GM18505 (cell line): ENCODE measurements at regions not wholly inside any gene's neighbourhood (a gene's known extent, or its start where the extent isn't known, plus 50 kb on each side); places are given as distances from the start of the nearest gene placed in this dataset.

ENCODE experiments used
- ATAC-seq: cut with Tn5 transposase; IDR thresholded peaks from one replicate; pipeline ENCODE4 v1.9.1; 2021; ENCODE audit not compliant: unreplicated experiment
- POLR2A ChIP-seq: IDR thresholded peaks from 4 replicates; pipeline ENCODE4 v1.6.1; 2011; ENCODE audit warnings: borderline replicate concordance; ENCODE audit not compliant: insufficient read depth, insufficient read length; ENCODE audit errors: extremely low read depth

DNA sequence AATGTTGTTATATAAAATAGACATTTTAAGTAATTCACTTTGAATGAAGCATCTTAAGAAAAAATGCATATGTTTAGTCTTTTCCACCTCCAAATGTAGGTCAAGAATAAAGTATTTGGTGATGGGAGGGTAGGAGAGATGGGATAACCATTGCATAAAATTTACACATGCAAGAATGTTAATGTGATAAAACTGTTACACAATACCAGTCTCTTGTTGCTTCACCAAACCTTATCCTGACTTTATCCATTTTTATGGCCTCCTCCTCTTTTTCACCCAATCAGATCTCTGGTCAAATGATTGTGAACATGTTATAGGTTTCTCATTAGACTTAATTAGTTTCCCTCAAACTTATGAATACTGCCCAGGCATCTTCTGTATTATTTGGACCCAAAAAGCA lies 994.5 kb upstream of the FLRT2 start:
- TF ChIP-seq POLR2A, result no peak
- no peak for ATAC-seq

DNA sequence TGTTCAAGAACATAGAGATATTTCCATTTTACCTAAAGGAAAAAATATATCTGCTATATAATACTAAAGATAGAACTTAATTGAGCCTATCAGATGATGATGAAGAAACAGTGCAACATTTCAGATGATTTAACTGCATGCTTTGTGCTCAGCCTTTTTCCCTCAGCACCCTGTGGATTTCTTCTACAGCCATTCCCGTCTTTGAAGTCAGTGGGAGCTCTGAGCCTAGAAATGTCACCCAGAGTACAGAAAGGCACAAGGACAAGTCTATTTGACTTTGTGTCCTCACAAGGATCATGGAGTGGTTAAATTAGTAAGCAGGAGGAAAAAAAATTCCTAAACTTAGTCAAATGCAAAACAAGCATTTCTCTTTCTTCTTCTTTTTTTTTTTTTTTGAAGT lies 994.0 kb upstream of the FLRT2 start:
- TF ChIP-seq POLR2A, result no peak
- no peak for ATAC-seq

DNA sequence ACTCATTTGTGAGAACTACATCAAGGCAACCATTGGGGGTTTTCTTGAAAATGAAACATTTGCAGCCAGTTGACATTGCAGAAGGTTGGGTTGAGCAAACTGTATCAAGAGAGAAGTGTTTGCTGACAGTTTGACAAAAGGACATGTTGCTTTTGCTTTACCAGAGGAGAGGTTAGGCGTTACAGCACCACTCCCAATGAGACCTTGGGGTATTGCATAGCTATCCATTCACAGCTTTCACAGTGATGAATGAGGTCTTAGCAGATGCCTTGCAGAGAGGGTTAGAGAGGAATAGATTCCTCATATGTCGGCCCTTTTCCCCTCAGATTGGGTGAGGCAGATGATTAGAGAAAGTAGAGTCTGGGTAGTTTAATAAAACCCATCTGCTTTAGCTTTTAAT lies 988.9 kb upstream of the FLRT2 start:
- no peak for TF ChIP-seq POLR2A
- ATAC-seq, result no peak

DNA sequence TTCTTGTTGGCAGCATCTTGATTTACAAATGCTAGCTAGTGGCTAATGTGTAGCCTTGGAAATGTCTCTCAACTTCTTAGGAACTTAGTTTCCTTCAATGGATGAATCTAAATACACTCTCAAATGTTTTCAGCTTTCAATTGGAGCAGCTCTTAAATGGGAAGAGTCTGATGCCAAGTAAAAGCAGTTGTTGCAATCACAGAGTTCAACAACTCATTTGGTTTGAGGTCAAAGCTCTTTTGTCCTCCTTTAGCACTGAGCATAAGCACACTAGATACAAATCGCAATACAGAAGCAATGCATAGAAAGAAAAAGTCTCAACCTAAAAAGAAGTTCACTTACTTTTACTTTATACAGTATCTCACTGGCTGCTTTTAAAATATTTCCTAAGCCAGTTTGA lies 986.1 kb upstream of the FLRT2 start:
- ATAC-seq, result no peak
- no peak for TF ChIP-seq POLR2A

DNA sequence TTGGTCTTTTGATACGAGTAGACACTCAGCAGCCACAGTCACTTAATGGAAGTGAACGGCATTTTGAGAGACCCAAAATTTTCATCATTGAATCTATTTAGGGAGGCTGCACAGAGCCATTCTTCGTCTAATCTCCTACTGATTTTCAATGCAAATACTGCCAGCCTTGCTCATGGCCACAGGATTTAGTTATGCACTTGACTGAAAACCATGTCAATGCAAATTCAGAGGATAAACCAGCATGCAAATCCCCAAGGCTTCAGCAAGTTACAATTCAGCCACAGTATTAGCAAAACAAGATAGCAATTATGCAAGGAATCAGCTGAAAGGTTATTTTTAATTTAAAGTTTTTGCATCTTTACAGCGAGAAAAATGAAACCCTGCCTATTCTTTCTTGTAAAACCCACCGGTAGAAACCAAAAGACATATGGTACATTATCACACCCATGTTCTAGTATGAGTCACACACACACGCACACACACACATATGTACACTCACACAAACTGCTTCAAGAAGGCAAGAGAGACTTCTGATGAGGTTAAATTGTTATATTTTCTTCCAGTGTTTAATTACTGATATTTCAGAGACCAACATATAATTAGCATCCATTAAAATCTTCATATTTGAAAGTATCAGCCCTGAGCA lies 985.3 kb upstream of the FLRT2 start:
- TF ChIP-seq POLR2A, result no peak
- no peak for ATAC-seq

DNA sequence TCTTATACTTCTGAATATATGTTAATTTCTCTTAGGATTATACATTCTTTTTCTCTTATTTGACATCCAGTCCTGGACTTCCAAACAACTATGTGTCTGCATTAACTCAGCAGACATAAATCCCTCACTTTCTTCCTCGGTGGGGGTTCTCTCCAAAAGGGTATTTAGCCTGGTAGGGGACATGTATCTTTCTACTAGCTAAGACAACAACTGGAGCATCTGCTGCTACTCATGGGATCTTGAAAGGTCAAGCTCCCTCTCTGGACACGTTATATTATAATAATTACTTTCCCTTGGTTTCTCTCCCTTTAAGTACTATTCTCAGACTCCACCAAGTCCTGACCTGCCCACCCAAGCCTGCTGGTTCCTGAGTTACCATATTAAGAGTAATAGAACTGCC lies 983.7 kb upstream of the FLRT2 start:
- TF ChIP-seq POLR2A, result no peak
- ATAC-seq, result no peak

DNA sequence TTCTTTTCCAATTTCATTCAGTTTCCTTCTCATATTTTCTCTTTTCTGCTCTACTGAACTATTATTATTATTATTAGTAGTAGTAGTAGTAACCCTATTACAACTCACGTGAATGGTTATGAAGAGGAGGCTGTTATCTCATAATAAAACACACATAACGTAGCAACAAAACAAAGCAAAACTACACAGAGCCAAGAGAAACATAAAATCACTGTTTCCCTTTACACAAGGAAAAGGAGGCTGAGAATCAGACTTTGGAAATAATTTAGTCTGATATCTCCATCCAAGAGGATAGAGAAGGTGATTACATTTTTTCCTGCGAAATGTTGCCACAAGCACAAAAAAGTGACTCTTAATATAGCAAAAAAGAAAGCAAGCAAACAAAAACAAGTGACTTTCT lies 975.8 kb upstream of the FLRT2 start:
- TF ChIP-seq POLR2A, result no peak
- ATAC-seq, result no peak

DNA sequence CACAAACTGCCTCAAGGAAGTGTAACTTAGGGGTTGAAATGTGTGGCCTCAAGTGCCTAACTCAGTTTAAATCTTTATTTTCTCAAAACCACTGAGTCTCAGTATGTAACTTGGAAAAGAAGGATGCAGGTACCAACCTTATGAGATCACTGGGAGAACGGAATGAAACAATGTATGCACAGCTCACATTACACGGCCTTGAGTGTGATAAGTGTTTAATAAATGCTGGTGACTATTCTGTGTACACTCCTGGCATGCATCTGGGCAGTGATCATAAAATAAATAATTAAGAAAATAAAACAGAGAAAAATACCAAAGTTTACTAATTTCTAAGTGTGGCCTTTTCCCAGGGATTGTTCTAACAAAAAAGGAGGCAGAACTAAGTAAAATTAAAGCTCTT lies 974.5 kb upstream of the FLRT2 start:
- no peak for TF ChIP-seq POLR2A
- ATAC-seq, result no peak

DNA sequence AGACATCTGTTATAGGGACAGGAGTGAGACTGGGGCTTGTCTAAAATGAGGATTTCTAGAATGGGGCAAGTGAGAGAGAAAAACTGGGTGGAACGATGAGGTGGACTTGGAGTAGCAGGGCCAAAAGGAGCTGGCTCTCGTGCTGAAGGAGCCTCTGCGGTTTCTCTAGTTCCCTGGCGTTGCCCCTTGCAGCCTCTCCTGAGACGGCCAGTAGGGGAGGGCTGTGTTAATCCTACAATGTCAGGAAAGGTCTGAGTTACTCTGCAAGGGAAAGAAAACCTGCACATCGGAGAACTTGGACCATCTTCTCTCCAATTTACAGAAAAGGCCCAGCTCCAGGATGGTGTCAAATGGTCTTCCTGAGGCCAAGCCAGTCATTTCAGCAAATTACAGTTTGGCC lies 963.8 kb upstream of the FLRT2 start:
- TF ChIP-seq POLR2A, result no peak
- ATAC-seq, result no peak

DNA sequence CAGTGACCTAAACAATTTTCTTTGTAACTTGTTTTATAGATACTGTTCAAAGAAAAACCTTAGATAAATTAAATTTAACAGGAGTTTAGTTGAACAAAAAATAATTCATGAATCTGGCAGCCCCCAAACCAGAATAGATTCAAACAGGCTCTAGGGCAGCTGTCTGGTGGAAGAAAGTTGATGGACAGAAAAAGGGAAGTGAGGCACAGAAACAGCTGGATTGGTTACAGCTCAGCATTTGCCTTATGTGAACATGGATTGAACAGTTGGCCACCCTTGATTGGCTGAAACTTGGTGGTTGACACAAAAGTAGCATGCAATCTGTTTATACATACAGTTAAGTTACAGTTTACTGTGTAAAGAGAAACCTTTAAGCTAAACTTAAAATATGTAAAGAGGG lies 954.3 kb upstream of the FLRT2 start:
- no peak for ATAC-seq

DNA sequence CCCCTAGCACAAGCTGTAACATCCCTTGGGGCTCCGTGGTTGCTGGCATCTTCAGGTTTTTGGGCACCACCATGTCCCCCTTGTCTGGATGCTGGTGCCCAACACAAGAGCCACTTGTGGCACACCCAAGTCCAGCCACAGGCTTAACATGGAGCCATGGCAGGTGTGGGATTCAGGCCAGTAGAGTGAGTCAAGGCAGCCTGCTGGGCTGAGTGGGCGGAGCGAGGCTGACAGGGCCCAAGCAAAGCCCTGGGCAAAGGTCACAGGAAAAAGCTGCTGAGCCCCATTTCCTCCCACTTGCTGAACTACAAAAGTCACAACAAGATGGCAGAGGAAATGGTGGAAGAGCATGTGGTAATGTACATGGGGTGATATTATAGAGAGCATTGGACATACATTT lies 950.7 kb upstream of the FLRT2 start:
- no peak for TF ChIP-seq POLR2A
- no peak for ATAC-seq

More for the DNA sequence above, 954.3 kb upstream of the FLRT2 start:
- no peak for TF ChIP-seq POLR2A

DNA sequence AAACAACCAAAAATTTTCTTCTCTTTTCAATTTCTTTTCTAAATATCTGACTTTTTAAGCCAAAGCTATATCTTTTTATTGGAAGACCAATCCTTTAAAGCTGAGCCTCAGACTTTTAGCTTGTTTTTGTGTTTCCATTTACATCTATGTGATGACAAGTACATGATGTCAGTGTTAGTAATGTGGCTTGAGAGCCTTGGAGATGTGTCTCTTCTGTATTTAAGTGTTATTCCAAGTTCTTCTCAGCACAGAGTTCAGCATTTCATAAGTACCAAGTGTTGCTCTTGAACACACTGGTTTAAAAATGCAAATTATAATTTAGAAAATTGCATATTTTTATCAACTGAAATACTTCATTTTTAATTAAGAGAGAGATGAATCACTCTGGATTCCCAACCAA lies 948.9 kb upstream of the FLRT2 start:
- TF ChIP-seq POLR2A, result no peak
- no peak for ATAC-seq

DNA sequence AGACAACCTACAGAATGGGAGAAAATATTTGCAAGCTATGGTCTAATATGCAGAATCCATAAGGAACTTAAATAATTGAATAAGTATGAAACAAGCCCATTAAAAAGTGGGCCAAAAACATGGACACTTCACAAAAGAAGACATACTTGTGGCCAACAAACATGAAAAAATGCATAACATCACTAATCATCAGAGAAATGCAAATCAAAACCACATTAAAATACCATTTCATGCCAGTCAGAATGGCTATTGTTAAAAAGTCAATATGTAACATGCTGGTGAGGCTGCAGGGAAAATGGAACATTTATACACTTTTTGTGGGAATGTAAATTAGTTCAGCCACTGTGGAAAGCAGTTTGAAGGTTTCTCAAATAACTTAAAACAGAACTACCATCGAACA lies 945.4 kb upstream of the FLRT2 start:
- no peak for TF ChIP-seq POLR2A
- no peak for ATAC-seq

DNA sequence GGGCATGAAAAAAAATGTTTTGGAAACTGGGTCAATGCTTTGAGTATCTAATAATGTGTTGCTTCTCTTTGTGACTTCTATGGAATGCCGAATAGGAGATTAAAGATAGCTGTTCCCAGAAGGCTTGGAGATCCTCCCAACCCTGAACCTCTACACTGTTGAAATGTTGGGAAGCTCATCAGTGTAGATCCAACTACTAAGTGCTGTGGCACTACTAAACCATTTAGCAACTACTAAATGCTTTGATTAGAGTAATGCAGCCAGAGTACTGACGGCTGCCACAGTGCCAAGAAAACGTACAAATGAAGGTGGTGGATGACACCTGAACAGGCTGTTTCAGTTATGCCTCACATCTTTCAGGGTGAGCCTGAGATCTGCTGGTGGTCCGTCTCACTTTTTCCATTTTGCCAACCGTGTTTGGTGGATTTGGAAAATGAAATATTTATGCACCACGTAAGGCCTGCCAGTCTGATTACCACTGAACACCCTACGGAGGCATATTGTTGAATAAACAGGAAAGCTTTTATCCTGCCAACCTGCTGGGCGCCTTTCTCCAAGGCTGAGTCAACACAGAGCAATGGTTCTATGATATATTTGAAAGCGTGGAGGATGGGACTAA lies 938.0 kb upstream of the FLRT2 start:
- no peak for TF ChIP-seq POLR2A
- ATAC-seq, result no peak

DNA sequence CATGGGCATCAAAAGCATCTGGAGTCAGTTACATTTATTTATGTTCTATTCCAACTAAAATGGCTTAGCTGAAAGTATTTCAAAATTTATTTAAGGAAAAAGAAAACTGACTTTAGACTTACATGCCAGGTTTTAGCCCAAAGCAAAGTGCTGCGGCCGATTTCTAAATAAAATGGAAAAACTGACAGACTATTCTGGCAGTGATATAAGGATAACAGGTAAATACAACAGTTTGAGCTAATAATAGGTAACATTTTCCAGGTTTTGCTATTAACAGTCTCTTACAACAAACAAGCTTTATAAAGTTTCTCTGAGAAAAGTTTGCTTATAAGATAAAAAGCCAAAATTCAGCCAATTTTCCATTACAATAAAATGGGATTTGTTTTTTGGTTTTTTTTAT lies 937.2 kb upstream of the FLRT2 start:
- ATAC-seq, result no peak
- TF ChIP-seq POLR2A, result no peak
